ENCODE measurements at regions not wholly inside any gene's neighbourhood (a gene's known extent, or its start where the extent isn't known, plus 50 kb on each side); places are given as distances from the start of the nearest gene placed in this dataset.

DNA sequence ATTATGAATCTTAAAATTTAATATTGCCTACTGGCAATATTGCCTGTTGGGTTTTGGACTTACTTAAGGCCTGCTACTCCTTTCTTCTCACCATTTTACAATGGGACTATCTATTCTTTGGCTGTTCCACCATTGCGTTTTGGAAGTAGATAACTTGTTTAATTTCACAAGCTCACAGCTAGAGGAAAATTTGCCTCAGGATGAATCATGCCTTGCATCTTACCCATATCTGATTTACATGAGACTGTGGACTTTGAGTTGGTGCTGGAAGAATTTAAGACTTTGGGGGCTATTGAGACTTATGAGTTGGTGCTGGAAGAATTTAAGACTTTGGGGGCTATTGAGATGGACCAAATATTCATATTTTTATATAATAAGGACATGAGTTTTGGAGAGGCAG, 662.6 kb downstream of the METTL15 start:
- no peak for DNase-seq

DNA sequence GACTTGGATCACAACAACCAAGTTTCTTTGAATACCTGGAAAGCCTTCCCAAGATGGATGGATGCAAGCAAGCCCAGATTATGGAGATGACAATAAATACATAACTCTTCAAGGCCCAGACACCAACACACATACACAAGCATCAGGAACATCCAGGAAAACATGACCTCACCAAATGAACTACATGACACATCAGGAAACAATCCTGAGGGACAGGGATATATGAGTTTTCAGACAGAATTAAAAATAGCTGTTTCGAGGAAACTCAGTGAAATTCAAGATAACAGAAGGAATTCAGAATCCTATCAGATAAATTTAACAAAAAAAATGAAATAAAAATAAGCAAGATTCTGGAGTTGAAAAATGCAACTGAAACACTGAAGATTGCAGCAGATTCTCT, 659.4 kb downstream of the METTL15 start:
- DNase-seq = no peak

DNA sequence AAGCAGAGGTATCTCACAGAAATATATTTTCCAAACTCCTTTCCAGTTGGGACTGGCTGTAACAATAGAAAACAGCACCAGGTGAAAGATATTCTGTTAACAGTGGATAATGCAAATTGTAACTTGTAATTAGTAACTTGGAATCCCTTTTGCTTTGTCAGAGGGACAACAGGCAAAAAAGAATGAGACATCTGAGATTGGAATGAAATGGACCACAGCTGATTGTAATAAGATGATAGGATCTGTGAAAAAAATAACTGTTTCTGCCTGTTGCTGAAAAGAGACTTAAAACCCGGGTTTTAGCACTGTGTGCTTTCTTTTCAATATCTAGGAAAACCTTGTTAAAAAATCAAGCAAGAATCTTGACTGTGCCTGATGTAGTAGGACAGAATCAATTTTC, 655.7 kb downstream of the METTL15 start:
- DNase-seq = no peak

GRCh38 chr11:28763151-28763550, 655.0 kb downstream of the METTL15 start:
- DNase-seq = no peak

- DNase-seq = peak; percentile 84
These were observed 652.6 kb downstream of the METTL15 start for GRCh38 chr11:28760676-28761390.

- no peak for DNase-seq
These were observed 651.1 kb downstream of the METTL15 start for GRCh38 chr11:28759311-28759710.

- DNase-seq = no peak
These were observed 649.7 kb downstream of the METTL15 start for GRCh38 chr11:28757725-28758515.

GRCh38 chr11:28756977-28757376, 648.8 kb downstream of the METTL15 start:
- DNase-seq = no peak

DNA sequence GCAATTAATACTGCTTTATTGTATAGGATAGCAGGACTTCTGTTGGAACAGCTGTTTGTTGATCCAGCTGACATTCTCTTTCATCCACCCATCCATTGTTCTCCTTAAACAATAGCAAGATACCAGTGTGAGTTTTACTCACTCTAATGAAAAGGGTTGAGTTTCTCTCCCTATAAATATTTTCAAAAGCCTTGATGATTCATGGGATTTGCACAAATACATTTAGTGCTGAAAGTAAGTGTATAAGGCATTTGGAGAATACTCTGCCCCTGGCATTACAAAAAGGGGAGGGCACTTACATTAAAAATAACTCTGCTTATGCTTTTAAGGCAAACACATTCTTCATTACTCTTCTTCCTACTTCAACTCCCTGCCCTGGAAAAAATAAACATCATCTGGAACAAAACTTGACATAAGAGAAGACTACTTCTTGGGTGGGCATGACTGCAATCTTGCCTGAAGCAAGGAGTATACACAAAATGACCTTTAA, 634.9 kb downstream of the METTL15 start:
- peak; percentile 84 for DNase-seq

DNA sequence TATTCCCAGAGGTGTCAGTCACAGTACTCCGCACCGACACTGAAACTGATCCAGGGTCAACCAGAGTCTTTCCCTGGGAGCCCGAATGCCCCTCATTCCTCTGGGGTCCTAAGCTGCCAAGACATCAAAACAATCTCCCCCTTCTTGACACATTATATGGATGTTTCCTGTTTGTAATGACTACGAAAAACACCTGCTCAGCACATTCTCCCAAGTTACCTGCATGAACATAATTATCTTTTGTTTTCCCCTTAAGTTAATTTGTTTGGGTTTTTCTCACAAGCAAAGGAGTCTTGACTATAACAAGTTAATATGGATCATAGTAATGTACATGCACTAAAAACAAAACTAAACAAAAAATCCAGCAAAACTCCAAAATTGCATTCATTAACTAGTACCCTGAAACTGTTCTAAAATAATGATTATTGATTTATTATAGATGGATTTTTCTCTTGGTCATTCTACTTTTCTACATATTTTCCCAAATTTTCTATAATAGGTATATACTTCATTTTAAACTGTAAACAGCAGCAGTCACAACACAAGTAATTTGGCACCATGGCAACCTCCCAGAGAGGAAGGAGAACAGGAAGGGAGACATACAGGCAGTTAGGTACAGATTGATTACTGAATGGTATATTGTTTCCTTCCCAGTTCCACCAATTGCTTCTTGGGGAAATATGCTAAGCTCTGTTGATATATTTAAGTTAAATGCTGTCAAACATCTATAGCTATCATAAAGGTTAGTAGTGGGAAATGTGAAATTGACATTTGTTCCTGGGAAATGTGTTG, 631.5 kb downstream of the METTL15 start:
- DNase-seq = peak; percentile 29

DNA sequence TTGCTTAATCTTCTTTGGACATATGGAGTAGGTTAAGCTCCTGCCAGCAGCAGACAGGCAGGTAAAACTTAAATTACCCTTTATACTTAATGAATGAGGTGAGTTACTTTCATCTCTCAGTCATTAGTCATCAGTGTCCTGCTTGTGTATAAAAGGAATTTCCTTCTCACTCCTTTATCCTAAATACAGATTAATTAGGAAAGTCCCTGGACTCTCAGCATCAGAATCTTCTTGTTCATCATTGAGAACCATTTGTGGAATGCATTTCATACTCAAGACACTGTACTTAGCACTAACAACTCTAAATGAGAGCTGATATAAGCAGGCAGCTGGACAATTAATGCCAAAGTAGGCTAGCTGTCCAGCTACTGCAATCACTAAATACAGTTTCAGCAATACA, 630.4 kb downstream of the METTL15 start:
- DNase-seq = no peak

GRCh38 chr11:28736256-28736655, 628.1 kb downstream of the METTL15 start:
- no peak for DNase-seq

GRCh38 chr11:28735511-28735910, 627.3 kb downstream of the METTL15 start:
- DNase-seq = no peak

DNA sequence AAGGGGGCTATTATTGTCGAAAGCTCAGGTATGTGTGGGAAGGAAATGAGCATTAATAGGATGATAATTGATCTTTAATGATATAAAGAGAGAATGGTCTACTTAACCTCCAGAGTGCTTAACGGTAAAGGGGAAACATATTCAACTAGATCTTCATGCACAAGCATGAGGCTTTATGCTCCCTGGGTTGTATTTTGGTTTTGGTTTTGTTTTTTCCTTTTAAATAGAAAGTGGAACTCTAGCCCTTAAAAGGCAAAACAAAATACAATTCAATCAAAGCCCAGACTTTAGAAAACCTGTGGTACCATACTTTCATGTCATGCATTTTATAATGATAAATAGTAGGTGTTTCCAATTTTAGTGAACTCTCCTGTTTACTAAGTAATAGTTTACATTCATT, 622.7 kb downstream of the METTL15 start:
- no peak for DNase-seq

DNA sequence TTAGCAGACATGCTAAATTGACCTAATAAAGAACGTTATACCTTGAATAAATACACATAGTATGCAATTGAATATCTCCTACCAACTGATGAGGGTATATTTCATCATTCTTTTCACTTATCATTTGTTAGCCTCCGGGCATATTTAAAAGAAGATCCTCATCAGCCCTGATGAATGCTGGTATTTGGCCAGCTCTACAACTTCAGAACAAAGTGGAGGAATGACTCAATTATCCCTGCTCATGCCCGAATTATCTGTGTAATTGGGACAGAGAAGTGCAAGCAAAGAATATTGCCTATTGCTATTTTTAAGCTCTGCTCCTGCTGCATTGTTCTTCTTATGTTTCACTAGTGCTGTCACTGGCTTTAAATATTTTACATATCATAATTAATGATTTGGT, 622.1 kb downstream of the METTL15 start:
- no peak for DNase-seq

- DNase-seq = no peak
These were observed 621.2 kb downstream of the METTL15 start for GRCh38 chr11:28729339-28729738.

GRCh38 chr11:28728666-28729065, 620.5 kb downstream of the METTL15 start:
- no peak for DNase-seq

- DNase-seq = no peak
These were observed 619.1 kb downstream of the METTL15 start for GRCh38 chr11:28727254-28727653.

DNA sequence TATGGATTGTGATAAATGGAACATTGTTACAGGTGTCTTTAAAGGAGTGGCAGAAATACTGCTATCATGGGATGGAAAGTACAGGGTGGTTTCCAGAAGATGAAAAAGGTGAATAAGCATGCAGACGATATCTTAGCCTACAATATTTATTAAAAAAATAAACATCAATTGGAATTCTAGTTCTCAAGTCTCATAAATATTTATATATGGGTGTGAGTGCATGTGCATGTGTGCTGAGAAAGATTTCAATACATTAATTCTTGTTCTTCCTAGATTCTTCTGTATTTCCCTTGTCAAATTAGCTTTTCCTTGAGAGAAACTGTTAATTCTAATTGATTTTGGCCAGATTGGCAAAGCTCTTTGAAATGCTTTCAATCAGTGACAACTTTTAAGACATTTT, 618.2 kb downstream of the METTL15 start:
- DNase-seq = no peak

GRCh38 chr11:28715726-28716125, 607.5 kb downstream of the METTL15 start:
- DNase-seq = no peak

GRCh38 chr11:28713850-28714249, 605.7 kb downstream of the METTL15 start:
- peak; percentile 47 for DNase-seq

DNA sequence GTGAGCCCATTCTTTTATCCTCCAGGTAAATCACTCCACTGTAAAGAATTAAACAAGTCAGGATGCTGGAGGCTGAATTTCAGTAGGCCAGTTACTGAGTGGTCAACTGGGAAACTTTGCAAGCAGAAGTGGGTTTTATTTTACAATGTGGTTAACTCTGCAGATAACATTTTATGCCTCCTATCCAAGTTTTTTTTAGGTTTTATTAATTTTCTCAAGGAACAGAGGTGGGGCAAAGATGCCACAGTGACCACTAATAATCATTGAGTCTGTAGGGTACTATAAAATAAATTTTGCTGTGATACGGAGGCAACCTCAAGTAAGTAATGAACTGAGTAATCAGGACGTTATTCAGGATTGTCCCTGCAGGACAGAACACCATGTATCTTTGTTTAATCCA, 599.9 kb downstream of the METTL15 start:
- DNase-seq = no peak

DNA sequence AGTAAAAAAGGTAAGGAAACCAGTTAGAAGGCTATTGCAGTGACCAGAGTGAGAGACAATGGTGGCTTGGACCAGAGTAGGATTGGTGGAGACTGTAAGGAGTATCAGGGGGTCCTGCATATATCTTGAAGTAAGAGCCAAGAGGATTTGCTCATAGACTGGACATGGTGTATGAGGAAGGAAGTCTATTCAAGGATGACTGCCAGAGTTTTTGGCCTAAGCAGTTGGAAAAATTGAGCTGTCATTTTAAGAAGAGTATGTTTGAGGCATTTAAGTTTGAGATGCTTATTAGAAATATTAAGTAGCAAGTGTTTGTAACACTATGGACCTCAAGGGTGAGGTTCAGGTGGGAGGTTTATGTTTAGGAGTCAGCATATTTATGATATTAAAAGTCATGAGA, 596.6 kb downstream of the METTL15 start:
- no peak for DNase-seq

- DNase-seq = no peak
These were observed 595.2 kb downstream of the METTL15 start for GRCh38 chr11:28703371-28703770.
